ENCODE measurements at regions not wholly inside any gene's neighbourhood (a gene's known extent, or its start where the extent isn't known, plus 50 kb on each side); places are given as distances from the start of the nearest gene placed in this dataset.

DNA sequence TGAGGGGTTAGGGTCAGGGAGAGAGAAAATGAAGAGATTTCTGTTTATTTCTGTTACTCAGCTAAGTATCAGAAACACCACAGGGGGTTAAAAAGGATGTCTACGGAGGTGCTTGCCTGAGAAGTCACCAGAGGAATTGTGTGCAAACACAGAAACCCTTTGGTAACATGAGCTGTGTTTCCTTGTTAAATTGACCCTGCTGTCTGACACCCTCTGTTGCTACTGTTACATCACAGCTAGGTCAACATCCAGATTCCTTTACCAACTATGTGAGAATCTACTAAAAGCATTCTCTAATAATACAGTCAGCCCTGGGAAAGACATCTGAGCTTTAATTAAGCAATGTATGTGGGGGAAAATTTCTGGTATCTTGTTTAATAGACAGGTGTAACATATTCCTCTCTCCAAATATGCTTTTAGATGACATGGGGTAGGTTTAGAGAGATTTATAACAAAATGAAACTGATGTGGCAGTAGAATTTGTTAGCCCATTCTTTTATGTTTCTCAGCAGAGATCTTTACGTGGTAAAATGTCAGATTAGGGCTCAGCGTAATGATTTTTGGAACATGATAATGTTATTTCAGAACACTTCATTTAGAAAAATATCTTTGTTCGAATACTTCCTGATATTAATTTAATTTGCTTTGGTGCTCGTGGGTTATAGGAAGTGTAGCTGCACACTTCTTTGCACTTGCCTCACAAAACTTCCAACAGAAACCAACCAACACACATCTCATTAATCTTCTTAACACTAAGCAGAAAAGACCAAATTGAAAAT is 168.0 kb upstream of the AHR start (continued):
- TF ChIP-seq SALL1 (CRISPR knock-in tag; IDR thresholded peaks at IDR 0.05) (peak; percentile 88; the same call in 1 of the 2 replicates), GATAD2A (CRISPR knock-in tag; IDR thresholded peaks at IDR 0.05) (peak; percentile 98), HDAC6 (IDR thresholded peaks at IDR 0.05; ENCODE audit: low read depth, low read length) (no peak), HOXA3 (CRISPR knock-in tag; IDR thresholded peaks at IDR 0.05) (peak; percentile 91), ZFP1 (CRISPR knock-in tag; IDR thresholded peaks at IDR 0.05) (peak; percentile 87; the same call in 1 of the 2 replicates), CCAR2 (optimal IDR thresholded peaks at IDR 0.05; ENCODE audit: low read depth, low read length) (no peak), PITX1 (CRISPR knock-in tag; IDR thresholded peaks at IDR 0.05) (peak; percentile 84), KDM6A (CRISPR knock-in tag; IDR thresholded peaks at IDR 0.05; ENCODE audit: low read depth) (peak; percentile 77), ZSCAN29 (CRISPR knock-in tag; conservative IDR thresholded peaks at IDR 0.05) (peak; percentile 29; the same call in 1 of the 2 replicates), ZNF17 (CRISPR knock-in tag; IDR thresholded peaks at IDR 0.05) (no peak)
- TF ChIP-seq, protein P1, sequence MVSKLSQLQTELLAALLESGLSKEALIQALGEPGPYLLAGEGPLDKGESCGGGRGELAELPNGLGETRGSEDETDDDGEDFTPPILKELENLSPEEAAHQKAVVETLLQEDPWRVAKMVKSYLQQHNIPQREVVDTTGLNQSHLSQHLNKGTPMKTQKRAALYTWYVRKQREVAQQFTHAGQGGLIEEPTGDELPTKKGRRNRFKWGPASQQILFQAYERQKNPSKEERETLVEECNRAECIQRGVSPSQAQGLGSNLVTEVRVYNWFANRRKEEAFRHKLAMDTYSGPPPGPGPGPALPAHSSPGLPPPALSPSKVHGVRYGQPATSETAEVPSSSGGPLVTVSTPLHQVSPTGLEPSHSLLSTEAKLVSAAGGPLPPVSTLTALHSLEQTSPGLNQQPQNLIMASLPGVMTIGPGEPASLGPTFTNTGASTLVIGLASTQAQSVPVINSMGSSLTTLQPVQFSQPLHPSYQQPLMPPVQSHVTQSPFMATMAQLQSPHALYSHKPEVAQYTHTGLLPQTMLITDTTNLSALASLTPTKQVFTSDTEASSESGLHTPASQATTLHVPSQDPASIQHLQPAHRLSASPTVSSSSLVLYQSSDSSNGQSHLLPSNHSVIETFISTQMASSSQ (IDR thresholded peaks at IDR 0.05; ENCODE audit: low read depth) = peak; percentile 79
- TF ChIP-seq, protein P1 (CRISPR knock-in tag; IDR thresholded peaks at IDR 0.05; ENCODE audit: borderline replicate concordance) = peak; percentile 93
- TF ChIP-seq, protein P2, sequence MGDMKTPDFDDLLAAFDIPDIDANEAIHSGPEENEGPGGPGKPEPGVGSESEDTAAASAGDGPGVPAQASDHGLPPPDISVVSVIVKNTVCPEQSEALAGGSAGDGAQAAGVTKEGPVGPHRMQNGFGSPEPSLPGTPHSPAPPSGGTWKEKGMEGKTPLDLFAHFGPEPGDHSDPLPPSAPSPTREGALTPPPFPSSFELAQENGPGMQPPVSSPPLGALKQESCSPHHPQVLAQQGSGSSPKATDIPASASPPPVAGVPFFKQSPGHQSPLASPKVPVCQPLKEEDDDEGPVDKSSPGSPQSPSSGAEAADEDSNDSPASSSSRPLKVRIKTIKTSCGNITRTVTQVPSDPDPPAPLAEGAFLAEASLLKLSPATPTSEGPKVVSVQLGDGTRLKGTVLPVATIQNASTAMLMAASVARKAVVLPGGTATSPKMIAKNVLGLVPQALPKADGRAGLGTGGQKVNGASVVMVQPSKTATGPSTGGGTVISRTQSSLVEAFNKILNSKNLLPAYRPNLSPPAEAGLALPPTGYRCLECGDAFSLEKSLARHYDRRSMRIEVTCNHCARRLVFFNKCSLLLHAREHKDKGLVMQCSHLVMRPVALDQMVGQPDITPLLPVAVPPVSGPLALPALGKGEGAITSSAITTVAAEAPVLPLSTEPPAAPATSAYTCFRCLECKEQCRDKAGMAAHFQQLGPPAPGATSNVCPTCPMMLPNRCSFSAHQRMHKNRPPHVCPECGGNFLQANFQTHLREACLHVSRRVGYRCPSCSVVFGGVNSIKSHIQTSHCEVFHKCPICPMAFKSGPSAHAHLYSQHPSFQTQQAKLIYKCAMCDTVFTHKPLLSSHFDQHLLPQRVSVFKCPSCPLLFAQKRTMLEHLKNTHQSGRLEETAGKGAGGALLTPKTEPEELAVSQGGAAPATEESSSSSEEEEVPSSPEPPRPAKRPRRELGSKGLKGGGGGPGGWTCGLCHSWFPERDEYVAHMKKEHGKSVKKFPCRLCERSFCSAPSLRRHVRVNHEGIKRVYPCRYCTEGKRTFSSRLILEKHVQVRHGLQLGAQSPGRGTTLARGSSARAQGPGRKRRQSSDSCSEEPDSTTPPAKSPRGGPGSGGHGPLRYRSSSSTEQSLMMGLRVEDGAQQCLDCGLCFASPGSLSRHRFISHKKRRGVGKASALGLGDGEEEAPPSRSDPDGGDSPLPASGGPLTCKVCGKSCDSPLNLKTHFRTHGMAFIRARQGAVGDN (CRISPR knock-in tag; IDR thresholded peaks at IDR 0.05) = no peak
- TF ChIP-seq, protein P3, sequence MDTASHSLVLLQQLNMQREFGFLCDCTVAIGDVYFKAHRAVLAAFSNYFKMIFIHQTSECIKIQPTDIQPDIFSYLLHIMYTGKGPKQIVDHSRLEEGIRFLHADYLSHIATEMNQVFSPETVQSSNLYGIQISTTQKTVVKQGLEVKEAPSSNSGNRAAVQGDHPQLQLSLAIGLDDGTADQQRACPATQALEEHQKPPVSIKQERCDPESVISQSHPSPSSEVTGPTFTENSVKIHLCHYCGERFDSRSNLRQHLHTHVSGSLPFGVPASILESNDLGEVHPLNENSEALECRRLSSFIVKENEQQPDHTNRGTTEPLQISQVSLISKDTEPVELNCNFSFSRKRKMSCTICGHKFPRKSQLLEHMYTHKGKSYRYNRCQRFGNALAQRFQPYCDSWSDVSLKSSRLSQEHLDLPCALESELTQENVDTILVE (CRISPR knock-in tag; IDR thresholded peaks at IDR 0.05) = peak; percentile 88; the same call in 1 of the 2 replicates
- TF ChIP-seq, protein P4, sequence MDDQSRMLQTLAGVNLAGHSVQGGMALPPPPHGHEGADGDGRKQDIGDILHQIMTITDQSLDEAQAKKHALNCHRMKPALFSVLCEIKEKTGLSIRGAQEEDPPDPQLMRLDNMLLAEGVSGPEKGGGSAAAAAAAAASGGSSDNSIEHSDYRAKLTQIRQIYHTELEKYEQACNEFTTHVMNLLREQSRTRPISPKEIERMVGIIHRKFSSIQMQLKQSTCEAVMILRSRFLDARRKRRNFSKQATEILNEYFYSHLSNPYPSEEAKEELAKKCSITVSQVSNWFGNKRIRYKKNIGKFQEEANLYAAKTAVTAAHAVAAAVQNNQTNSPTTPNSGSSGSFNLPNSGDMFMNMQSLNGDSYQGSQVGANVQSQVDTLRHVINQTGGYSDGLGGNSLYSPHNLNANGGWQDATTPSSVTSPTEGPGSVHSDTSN (CRISPR knock-in tag; IDR thresholded peaks at IDR 0.05; ENCODE audit: borderline replicate concordance) = no peak
- TF ChIP-seq, protein P5, sequence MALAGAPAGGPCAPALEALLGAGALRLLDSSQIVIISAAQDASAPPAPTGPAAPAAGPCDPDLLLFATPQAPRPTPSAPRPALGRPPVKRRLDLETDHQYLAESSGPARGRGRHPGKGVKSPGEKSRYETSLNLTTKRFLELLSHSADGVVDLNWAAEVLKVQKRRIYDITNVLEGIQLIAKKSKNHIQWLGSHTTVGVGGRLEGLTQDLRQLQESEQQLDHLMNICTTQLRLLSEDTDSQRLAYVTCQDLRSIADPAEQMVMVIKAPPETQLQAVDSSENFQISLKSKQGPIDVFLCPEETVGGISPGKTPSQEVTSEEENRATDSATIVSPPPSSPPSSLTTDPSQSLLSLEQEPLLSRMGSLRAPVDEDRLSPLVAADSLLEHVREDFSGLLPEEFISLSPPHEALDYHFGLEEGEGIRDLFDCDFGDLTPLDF (CRISPR knock-in tag; IDR thresholded peaks at IDR 0.05) = no peak
- TF ChIP-seq, protein P6, sequence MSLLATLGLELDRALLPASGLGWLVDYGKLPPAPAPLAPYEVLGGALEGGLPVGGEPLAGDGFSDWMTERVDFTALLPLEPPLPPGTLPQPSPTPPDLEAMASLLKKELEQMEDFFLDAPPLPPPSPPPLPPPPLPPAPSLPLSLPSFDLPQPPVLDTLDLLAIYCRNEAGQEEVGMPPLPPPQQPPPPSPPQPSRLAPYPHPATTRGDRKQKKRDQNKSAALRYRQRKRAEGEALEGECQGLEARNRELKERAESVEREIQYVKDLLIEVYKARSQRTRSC (CRISPR knock-in tag; IDR thresholded peaks at IDR 0.05; ENCODE audit: low read depth) = no peak

All from HepG2 (cell line).